Colon (tissue), 2 donors: ENCODE measurements at regions not wholly inside any gene's neighbourhood (a gene's known extent, or its start where the extent isn't known, plus 50 kb on each side); places are given as distances from the start of the nearest gene placed in this dataset.

ENCODE experiments used
- FAIRE-seq: peaks from 2 replicates; lab custom pipeline; 2012; peaks lifted over from hg19 to GRCh38; lab: Jason Lieb, UNC
- donor health status: control.
- donor health status: control.

DNA sequence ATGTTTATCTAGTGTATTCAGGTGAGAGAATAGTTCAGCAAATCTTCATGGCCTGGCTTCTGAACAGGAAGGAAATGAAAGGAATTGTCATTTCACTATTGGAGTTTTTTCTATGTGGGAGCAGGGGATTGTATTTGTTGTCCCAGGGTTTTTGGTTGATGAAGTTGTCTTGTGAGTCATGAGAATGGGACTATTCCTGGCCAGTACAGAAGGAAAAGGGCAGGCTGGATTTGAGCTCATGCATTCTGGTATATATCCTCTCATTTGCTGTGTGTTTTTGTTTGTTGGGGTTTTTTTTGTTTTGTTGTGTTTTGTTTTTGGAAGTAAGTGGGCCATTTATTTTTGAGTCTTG is 101.2 kb upstream of the MKLN1 start:
- no peak for FAIRE-seq

DNA sequence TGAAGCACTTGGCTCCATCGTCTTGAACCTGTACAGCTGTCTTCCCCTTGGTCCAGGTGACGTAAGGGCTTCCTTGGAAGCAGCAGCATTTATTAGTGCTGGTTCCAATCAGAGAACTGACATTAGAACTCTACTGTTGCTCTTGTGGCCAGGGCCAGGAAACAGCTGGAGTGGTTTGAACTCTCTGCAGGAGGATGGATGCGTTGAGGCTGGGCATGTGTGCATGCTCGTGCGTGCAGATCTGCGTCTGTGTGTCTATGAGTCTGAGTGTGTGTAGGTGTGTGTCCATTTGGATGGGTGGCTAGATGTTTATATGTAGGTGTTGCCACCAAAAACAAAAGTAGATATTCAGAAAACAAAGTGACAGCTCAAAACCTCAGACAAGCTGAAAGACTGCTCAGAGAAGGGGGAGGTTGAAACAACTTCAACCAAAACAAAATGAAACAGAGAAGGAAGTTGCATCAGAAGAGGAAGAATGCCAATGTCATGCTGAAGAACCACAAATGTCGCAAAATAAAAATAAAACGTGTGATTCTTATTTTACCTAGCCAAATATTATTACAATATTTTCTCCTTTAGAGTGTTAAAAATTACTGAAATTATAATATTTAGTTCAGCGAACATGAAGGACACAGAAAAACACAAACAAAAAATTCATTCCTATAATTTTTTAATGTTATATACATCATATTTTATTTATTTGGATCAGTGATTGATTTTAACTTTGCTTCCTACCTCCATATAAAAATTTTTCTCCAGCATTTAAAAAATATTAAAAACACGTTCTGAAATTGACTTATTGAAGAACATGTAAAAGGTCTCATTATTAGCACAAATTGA is 96.1 kb upstream of the MKLN1 start:
- FAIRE-seq: no peak

DNA sequence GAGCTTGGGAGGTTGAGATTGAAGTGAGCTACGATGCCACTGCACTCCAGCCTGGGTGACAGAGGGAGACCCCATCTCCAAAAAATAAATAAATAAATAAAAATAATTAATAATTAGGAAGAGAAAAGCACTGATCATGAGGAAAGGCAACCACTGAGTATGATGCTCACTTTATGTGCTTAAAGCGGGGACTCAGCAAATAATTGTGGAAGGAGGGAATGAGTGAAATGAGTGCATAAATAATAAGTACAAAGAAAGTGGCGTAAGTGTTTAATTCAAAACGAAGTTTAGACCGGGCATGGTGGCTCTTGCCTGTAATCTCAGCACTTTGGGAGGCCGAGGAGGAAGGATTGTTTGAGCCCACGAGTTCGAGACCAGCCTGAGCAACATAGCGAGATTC is 94.9 kb upstream of the MKLN1 start:
- FAIRE-seq: no peak

DNA sequence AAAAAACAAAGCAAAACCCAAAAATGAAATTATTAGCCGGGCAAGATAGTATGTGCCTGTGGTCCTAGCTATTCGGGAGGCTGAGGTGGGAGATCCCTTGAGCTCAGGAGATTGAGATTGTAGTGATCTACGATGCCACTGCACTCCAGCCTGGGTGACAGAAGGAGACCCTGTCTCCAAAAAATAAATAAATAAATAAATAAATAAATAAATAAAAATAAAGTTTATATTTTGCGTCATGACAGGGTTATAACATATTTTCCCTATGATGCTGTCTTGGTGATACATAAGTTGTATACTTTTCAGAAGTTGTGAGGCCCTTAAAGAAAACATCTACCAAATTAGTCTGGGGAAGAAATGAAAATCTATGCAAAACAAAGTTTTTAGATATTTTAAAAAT is 94.5 kb upstream of the MKLN1 start:
- no peak for FAIRE-seq

DNA sequence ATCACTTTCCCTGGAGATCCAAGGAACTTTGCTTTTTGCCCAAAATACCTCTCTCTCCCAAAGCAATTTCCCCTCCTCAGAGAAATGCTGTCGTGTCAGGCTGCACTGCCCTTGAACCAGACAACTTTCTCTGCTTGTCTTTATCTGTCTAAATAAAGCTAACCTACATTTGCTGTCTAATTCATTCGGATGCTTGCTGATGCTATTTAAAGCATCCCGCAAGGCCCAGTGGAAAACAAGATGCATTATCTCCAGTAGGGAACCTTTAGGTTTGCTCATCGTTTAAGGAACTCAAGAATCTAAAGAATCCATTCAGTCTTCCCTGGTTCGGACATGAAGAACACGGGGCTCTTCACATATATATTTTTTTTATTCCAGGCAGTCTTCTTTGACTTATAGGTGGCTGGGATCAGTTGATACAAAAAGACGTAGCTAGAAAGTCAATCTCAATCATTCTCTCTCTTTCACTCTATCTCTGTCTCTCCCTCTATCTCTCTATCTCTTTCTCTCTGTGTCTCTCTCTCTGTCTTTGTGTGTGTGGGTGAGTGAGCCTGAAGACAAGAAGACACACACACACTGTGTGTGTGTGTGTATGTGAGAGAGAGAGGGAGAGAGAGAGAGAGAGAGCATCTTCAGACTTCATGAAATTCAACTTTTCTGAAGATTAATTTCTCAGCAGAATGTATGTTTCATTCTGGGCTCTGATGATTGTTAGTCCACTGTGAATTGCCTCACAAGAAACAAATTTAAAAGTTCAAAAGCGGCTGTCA is 92.8 kb upstream of the MKLN1 start:
- FAIRE-seq: no peak

DNA sequence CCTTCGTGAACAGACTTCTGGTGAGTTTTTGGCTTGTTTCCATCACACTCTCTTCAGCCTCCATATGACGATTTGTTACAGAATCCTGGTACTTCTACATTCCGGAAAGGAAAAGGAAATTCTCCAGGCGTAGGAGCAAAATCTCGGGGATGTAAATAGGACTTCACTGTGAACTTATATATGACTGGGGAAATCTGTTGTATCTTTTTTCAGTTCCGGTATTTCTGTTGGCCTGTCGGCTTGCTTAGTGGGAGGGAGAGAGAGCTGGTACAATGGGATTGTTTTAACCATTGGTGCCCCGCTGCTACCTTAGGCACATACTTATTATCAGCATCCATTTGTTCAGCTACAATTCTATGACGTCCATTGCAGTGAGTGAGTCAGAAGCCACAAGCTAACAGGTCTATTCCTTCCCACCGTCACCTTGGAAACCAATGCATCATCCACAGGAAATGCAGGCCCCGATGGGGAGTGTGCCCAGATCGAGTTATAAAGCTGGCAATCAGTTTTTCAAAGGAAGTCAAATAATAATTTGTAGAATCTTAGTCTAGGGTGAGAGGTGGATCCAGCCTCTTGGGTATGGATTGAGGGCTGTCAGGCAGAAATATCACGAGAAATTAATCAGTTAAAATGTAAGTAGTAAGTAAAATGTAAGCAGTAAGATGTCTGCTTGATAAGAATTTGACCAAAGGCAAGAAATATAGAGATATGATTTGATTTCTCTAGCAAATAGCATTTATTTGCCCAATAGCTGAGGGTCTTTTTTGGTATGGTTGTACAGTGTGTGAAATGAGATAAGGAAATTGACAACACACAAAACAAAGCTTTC is 92.0 kb upstream of the MKLN1 start:
- no peak for FAIRE-seq

DNA sequence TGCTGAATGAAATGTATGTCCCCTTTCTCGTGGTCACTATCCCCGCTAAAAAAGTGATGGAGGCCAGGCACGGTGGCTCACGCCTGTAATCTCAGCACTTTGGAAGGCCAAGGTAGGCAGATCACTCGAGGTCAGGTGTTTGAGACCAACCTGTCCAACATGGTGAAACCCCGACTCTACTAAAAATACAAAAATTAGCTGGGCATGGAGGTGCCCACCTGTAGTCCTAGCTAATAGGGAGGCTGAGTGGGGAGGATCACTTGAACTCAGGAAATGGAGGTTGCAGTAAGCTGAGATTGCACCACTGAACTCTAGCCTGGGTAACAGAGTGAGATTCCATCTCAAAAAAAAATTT is 91.4 kb upstream of the MKLN1 start:
- no peak for FAIRE-seq

DNA sequence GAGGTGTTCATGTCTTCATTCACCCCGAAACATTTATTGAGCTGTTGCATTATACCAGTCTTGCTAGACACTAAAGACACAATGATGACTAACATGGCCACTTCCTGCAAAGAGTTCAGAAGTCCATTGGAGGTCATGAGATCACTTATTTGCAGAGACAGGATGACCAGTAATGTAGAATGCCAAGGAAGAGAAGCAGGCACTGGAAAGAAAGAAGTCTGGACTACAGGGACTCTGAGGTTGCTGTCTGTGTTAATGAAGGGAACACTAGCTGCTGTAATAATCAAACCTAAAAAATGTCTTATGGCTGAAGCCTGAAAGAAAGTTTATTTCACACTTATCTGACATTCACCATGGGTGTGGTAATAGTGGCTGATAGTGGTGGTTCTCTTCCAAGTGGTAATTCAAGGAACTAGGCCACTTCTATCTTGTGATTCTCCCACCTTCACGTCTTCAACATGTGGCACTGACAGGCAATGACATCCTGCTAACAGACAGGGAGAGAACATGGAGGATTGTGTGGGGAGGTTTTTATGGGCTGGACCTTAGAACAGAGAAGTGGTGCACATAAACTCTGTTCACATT is 89.2 kb upstream of the MKLN1 start:
- FAIRE-seq: no peak

DNA sequence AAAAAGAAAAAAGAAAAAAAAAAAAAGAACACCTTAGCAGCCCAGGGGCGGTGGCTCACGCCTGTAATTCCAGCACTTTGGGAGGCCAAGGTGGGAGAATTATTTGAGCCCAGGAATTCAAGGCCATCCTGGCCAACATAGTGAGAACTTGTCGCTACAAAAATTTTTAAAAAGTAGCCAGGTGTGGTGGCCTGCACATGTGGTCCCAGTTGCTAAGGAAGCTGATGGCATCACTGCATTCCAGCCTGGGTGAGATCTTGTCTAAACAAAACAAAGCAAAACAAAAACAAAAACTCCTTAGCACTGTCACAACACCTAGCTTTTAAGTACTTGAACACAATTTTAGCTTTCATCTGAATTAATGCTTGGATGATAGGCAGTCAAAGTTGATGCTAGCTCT is 86.3 kb upstream of the MKLN1 start:
- FAIRE-seq: no peak

DNA sequence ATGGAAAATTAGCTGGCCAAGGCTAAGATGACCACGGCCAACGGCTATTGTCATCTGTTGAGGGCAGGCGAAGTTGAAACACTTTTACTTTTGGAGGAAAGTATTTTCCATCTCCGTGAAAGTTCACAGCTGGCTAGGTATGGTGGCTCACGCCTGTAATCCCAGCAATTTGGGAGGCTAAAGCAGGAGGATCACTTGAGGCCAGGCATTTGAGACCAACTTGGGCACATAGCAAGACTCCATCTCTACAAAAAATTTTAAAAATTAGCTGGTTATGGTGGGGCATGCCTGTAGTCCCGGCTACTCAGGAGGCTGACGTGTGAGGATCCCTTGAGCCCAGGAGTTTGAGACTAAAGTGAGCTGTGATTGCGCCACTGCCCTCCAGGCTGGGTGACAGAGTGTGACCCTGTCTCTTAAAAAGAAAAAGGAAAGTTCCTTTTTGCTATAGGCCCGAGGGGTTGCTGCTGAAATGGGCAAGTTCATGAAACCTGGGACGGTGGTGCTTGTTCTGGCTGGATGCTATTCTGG is 85.5 kb upstream of the MKLN1 start:
- no peak for FAIRE-seq

DNA sequence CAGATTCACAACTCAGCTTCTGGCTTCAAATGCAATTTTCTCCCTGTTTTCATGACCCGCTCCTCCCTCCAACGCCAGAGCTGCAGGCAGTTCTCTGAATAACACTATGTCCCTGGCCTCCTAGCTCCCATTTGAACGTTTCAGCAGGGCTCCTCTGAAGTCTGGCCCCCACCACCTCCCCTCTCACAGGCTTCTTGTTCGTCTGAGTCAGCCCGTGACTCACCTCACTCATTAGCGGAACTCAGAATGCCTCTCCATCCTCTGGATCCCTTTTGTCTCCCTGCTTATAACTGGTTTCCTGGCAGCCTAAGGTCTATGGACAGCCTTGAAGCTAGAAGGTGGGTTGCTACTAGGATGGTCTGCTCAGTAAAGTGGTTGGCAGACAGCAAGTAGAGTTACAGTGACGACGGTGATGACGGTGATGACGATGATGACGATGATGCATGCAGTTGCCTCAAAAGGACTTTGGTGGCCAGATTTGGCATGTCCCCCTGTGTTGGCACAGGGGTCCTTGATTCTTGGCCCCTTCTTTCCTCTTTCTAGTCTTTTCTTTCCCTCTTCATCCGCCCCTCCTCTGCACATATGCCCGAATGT is 83.3 kb upstream of the MKLN1 start:
- FAIRE-seq: no peak

DNA sequence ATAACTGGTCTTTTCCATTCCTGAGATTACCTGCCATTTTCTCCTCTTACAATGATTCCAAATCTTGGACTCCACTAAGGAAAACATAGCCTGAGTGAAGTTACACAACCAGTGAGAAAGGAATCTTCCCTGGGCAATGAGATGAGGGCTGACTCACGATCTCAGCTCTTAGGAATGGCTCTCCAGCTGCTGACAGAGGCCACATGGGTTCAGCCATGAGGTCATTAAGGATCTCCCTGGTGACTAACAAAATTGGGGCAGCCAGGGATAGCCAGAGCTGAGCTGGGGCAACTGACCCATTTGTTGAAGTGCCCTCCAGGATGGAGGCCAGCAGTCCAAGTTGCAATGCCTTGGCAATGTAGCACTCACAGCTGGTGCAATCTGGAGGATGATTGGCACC is 78.7 kb upstream of the MKLN1 start:
- FAIRE-seq: no peak

DNA sequence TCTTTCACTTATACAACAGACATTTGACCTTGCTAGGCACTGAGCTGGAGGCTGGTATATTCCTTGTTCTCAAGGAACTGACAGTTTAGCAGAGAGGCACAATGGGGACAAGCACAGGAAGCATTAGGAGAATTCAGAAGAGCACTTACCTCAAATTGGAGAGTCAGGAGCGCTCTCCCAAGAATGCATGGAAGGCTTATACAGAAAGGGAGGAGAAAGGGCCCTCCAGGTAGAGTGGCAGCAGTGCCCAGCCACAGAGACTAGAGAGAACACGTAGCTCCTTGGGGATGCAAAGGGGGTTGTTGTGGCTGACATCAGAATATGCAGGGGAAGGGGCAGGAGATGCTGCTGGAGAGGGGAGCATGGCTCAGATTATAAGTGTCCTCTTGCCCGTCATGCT is 78.2 kb upstream of the MKLN1 start:
- FAIRE-seq: no peak

DNA sequence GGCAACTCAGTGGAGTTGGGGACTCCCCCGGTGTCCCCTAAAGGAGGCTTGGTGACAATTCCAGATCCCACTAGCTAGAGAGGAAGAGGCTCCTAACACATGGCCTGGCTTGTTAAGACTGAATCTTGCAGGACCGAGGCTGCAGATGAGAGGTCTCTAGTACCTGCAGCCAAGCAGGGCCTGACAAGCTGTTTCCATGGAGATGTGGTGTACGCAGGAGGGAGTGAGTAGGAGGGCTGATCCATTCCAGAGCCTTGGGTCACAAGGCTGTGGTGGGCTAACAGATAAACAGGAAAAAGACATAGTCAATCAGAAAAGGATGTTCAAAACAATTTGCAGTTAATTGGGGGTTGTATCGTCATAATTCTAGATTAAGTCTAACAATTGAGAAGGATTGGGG is 77.3 kb upstream of the MKLN1 start:
- FAIRE-seq: no peak

DNA sequence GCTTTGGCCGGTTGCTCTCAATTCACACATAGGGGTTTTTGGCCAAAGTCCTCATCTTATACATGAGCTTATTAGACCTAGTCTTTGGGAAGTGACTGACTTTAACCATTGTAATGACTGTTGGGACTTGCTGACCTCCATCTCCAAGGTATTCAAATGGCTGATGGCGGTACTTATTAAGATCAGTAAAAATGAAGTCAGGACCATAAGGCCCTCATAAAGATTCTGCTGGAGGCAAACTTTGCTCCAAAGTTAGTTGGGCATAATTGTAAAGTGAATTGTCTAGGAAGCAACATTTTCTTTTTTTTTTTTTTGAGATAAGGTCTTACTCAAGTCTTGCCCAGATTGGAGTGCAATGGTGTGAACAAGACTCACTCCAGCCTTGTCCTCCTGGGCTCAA is 76.3 kb upstream of the MKLN1 start:
- no peak for FAIRE-seq

DNA sequence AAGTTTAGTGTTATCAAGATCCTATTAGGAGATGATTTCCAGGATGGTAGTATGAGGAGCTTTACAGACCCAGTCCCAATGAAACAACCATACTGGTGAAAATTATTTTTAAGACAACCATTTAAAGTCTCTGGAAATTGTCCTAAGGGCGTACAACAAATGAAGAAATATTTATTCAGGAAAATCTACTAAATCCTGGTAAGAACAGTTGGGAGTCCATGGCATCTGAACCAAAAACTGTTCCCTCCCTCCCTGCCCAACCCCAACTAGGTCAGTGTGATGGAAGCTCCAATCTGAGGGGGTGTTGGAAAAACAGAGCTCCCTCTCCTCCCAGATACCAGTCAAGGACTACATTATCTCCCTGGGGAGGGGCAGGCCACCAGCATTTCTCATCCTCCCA is 74.7 kb upstream of the MKLN1 start:
- FAIRE-seq: no peak

DNA sequence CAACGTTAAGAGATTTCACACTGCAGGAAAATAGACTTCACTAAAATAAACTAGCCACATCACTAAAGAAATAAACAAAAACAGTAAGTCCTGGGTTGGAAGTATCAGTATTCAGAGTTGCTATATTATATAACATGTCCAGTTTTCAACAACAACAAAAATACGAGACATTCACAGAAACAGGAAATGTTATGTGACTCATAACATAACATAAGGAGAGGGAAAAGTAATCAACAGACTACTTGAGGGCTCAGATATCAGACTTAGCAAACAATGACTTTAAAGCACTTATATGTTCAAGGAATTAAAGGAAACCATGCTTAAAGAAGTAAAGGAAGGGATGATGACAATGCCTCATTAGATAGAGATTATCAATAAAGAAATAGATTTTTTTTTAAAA is 73.5 kb upstream of the MKLN1 start:
- FAIRE-seq: no peak

DNA sequence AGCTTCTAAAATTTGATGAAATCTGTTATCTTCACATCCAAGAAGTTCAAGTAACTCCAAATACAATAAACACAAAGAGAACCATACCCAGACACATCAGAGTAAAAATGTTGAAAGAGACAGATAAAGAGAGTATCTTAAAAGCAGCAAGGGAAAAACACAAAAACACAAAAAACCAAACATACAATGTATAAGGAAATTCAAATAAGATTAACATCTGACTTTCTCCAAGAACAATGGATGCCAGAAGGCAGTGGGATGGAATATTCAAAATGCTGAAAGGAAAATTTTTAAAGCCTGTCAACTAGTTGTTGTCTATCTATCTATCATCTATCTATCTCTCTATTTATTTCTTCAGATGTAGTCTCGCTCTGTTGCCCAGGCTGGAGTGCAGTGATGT is 72.4 kb upstream of the MKLN1 start:
- FAIRE-seq: no peak

DNA sequence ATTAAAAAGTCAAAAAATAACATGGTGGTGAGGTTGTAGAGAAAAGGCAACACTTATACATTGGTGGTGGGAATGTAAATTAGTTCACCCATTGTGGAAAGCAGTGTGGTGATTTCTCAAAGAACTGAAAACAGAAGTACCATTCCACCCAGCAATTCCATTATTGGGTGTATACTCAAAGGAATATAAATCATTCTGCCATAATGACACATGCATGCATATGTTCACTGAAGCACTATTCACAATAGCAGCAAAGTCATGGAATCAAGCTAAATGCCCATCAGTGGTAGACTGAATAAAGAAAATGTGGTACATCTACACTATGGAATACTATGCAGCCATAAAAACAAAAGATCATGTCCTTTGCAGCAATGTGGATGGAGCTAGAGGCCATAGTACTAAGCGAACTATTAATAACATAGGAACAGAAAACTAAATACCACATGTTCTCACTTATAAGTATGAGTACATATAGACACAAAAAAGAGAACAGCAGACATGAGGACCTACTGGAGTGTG is 66.1 kb upstream of the MKLN1 start:
- FAIRE-seq: no peak

DNA sequence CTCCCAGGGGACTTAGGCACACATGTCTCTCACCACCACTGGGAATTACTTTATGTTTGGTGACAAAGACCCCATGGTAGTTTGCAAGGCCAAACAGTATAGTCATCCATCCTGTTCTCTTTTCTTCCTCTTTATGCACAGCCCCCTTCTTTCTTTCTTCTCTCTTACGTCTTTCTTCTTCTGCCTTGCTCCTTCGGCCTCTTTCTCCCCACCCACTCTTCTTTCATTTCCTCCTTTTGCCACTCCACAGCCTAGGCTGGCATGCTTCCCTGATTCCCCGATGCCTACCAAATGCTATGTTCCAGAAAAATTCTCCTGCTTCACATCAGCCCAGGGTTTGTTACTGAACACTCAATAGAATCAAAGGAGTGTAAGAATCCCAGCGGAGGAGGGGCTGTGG is 62.4 kb upstream of the MKLN1 start:
- FAIRE-seq: no peak

DNA sequence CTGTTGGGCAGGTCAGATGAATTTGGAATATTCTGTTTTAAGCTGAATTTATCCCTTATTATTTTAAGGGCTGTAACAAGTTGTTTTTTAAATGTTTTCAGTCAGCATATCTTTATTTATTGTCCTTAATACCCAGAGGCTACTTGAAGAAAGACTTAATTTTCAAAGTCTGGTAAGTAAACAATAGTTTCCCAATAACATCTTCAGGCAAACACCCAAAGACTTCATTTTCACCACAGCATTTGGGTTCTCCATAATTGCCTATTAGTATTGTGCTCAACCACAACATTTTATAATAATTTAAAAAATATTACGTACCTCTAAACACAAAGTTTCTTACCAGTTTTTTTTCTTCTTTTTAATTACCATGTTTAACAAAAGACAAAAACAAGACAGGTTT is 60.0 kb upstream of the MKLN1 start:
- FAIRE-seq: no peak

DNA sequence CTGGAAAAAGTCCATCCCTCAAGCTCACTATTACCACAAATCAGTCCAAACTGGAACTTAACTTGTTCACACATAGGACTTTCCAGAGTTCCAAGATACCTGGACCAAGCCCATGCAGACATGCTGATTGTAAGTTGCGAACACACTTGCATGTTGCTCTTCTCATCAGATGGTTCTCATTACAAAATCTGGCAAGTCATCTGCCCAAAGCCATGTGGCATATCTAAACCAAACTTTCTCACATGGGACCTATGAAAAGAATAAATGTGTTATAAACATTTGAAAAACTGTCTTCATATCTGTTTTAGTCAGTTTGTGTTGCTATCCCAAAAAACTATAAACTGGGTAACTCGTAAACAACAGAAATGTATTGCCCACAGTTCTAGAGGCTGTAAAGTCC is 58.8 kb upstream of the MKLN1 start:
- no peak for FAIRE-seq
